B cell (primary cell): ENCODE measurements at regions not wholly inside any gene's neighbourhood (a gene's known extent, or its start where the extent isn't known, plus 50 kb on each side); places are given as distances from the start of the nearest gene placed in this dataset.

Experiments used
- ATAC-seq: fragments of 200-7000 bp; cut with Tn5 transposase; one replicate; pipeline ENCODE4 v1.10.0; 2021; ENCODE audit warnings: low read depth, mild to moderate bottlenecking, moderate number of reproducible peaks, moderate library complexity
- CTCF ChIA-PET: fragments of 350-600 bp; sonication (Branson Sonifier 250); formaldehyde crosslinking; loops from one replicate; lab custom pipeline; 2021; ENCODE audit warnings: antibody characterized with exemption, inconsistent platforms; lab: Charles Lee
- POLR2A ChIA-PET: fragments of 350-600 bp; sonication (Branson Sonifier 250); formaldehyde crosslinking; loops from one replicate; lab custom pipeline; 2021; ENCODE audit warnings: antibody characterized with exemption; lab: Charles Lee
- DNase-seq: peaks from one replicate; pipeline ENCODE4 v3.0.0; 2013
- H2AFZ ChIP-seq: 2 replicates; pipeline ENCODE4 v1.6.1; 2012; ENCODE audit warnings: mild to moderate bottlenecking, low read depth, low read length; ENCODE audit not compliant: insufficient read depth, poor library complexity, severe bottlenecking
- H3K27ac ChIP-seq, 2 donors: 1 replicate in 1 of 2; 2 replicates in 1 of 2; pipeline ENCODE4 v1.5.1; 2012 to 2013; ENCODE audit warnings: low read length in 2 of 2, mild to moderate bottlenecking in 2 of 2, moderate library complexity in 1 of 2
- H3K27me3 ChIP-seq, 4 experiments: fragments of 200-600 bp in 1 of 4; sonication (generic) in 1 of 4; replicated peaks in 1 of 4; 1 replicate in 2 of 4; 2 replicates in 2 of 4; pipeline versions ENCODE4 v1.6.1 to v1.7.0; 2013 to 2016; ENCODE audit warnings: low read length in 3 of 4, mild to moderate bottlenecking in 2 of 4, mixed read lengths in 1 of 4, moderate library complexity in 1 of 4; ENCODE audit not compliant: insufficient read depth in 4 of 4, control insufficient read depth in 3 of 4; ENCODE audit errors: control extremely low read depth in 1 of 4
- H3K36me3 ChIP-seq, 2 experiments: replicated peaks in 1 of 2; 1 replicate in 1 of 2; 2 replicates in 1 of 2; pipeline versions ENCODE4 v1.6.1 to v1.7.1; 2013; ENCODE audit warnings: low read length in 1 of 2; ENCODE audit not compliant: insufficient read depth in 2 of 2, control insufficient read depth in 1 of 2; ENCODE audit errors: control extremely low read depth in 1 of 2, extremely low read depth in 1 of 2
- H3K4me1 ChIP-seq, 2 donors: fragments of 200-600 bp in 1 of 2; sonication (generic) in 1 of 2; 1 replicate in 1 of 2; 2 replicates in 1 of 2; pipeline versions ENCODE4 v1.5.1 to v1.6.1; 2013 to 2017; ENCODE audit warnings: low read length in 2 of 2; ENCODE audit not compliant: control insufficient read depth in 2 of 2, insufficient read depth in 2 of 2
- H3K4me2 ChIP-seq: replicated peaks from 2 replicates; pipeline ENCODE3; 2012; ENCODE audit warnings: mild to moderate bottlenecking, low read depth, low read length; ENCODE audit not compliant: poor library complexity, severe bottlenecking
- H3K4me3 ChIP-seq, 5 experiments: fragments of 200-600 bp in 1 of 5; sonication (generic) in 1 of 5; 1 replicate in 3 of 5; 2 replicates in 2 of 5; pipeline versions ENCODE4 v1.5.1 to v1.7.0; 2011 to 2016; ENCODE audit warnings: low read length in 4 of 5, mild to moderate bottlenecking in 4 of 5, low read depth in 2 of 5, control low read depth in 1 of 5, moderate library complexity in 1 of 5; ENCODE audit not compliant: insufficient read depth in 1 of 5; ENCODE audit errors: control extremely low read depth in 1 of 5, extremely low read depth in 1 of 5
- H3K79me2 ChIP-seq: fragments of 200-600 bp; sonication (generic); one replicate; pipeline ENCODE4 v1.6.0; 2016; ENCODE audit warnings: low read length; ENCODE audit not compliant: control insufficient read depth, insufficient read depth
- H3K9ac ChIP-seq: fragments of 200-600 bp; sonication (generic); 2 replicates; pipeline ENCODE4 v1.6.1; 2017; ENCODE audit warnings: mild to moderate bottlenecking, low read length, moderate library complexity
- H3K9me3 ChIP-seq, 3 donors: one replicate each; pipeline versions ENCODE4 v1.6.1 to v1.7.1; 2013; ENCODE audit warnings: low read length in 2 of 3; ENCODE audit not compliant: control insufficient read depth in 2 of 3, insufficient read depth in 1 of 3; ENCODE audit errors: control extremely low read depth in 1 of 3
- H4K20me1 ChIP-seq: 2 replicates; pipeline ENCODE4 v1.6.0; 2012; ENCODE audit warnings: mild to moderate bottlenecking, low read length; ENCODE audit not compliant: insufficient read depth, control insufficient read depth, poor library complexity, severe bottlenecking
- H3K27ac Mint-ChIP-seq: one replicate; pipeline ENCODE4 v1.8.0; 2021; ENCODE audit warnings: mixed read lengths
- H3K27me3 Mint-ChIP-seq: one replicate; pipeline ENCODE4 v1.8.0; 2021; ENCODE audit warnings: mixed read lengths
- H3K4me1 Mint-ChIP-seq: one replicate; pipeline ENCODE4 v1.8.0; 2021; ENCODE audit warnings: mixed read lengths
- H3K4me3 Mint-ChIP-seq: one replicate; pipeline ENCODE4 v1.8.0; 2021; ENCODE audit warnings: mixed read lengths
- H3K9me3 Mint-ChIP-seq: one replicate; pipeline ENCODE4 v1.8.0; 2022; ENCODE audit warnings: mixed read lengths; ENCODE audit not compliant: insufficient read depth
- CTCF ChIP-seq: fragments of 200-600 bp; IDR thresholded peaks from one replicate; pipeline ENCODE4 v1.8.0; 2022; ENCODE audit warnings: antibody characterized with exemption, mild to moderate bottlenecking
- EZH2 ChIP-seq: IDR thresholded peaks from 2 replicates; pipeline ENCODE4 v1.6.1; 2012; ENCODE audit warnings: borderline replicate concordance, low read depth, mild to moderate bottlenecking, moderate library complexity, low read length; ENCODE audit not compliant: insufficient read depth, poor library complexity, severe bottlenecking
- WGBS: methylation state at CpG from one replicate; pipeline ENCODE4 v1.1.5; 2013; ENCODE audit warnings: missing lambda C conversion rate; ENCODE audit not compliant: insufficient coverage; 5-methylcytosine and 5-hydroxymethylcytosine counted together
- intact Hi-C: fragments of 100-400 bp; cut with micrococcal nuclease; formaldehyde crosslinking; loops from one replicate; pipeline ENCODE4 v1.10.0; 2022

GRCh38 chr11:87908086-87908485, 267.2 kb downstream of the RAB38 start:
- TF ChIP-seq CTCF (no peak), EZH2 (no peak)
- H3K4me1 ChIP-seq, result no peaks in the 10 kb centered on the region
- no peak overlapping the region for H3K9ac ChIP-seq
- no peak overlapping the region for H2AFZ ChIP-seq
- no peak overlapping the region for H3K4me2 ChIP-seq
- H3K9me3 ChIP-seq, result no peaks in the 10 kb centered on the region
- no peak for DNase-seq
- H3K36me3 ChIP-seq, result no peaks in the 10 kb centered on the region
- POLR2A ChIA-PET, result no interaction called here
- Mint-ChIP-seq H3K27me3 (no peaks in the 10 kb centered on the region), H3K4me1 (no peaks in the 10 kb centered on the region), H3K4me3 (no peak overlapping the region), H3K9me3 (no peaks in the 10 kb centered on the region), H3K27ac (no peak overlapping the region)
- intact Hi-C loops, result no loop called here
- no CpG with 5 or more reads among the region's 1 CpG for WGBS
- H3K27ac ChIP-seq, result no peak overlapping the region
- no peak overlapping the region for H3K4me3 ChIP-seq
- ATAC-seq, result no peak
- CTCF ChIA-PET, result no interaction called here
- no peaks in the 10 kb centered on the region for H3K27me3 ChIP-seq
- no peaks in the 10 kb centered on the region for H3K79me2 ChIP-seq
- H4K20me1 ChIP-seq, result no peaks in the 10 kb centered on the region

GRCh38 chr11:87903345-87903744, 271.9 kb downstream of the RAB38 start:
- TF ChIP-seq CTCF (no peak), EZH2 (no peak)
- Histone ChIP-seq H2AFZ (no peak overlapping the region), H3K27ac (no peak overlapping the region), H3K4me1 (no peaks in the 10 kb centered on the region), H4K20me1 (no peaks in the 10 kb centered on the region), H3K79me2 (no peaks in the 10 kb centered on the region), H3K36me3 (no peaks in the 10 kb centered on the region), H3K9ac (no peak overlapping the region), H3K9me3 (no peaks in the 10 kb centered on the region), H3K4me2 (no peak overlapping the region), H3K4me3 (no peak overlapping the region), H3K27me3 (no peaks in the 10 kb centered on the region)
- WGBS, result no CpG with 5 or more reads among the region's 3 CpGs
- Mint-ChIP-seq H3K4me1 (no peaks in the 10 kb centered on the region), H3K9me3 (no peaks in the 10 kb centered on the region), H3K4me3 (no peak overlapping the region), H3K27ac (no peak overlapping the region), H3K27me3 (no peaks in the 10 kb centered on the region)
- ATAC-seq (no peak), DNase-seq (no peak)
- CTCF ChIA-PET, result no interaction called here
- POLR2A ChIA-PET, result no interaction called here
- intact Hi-C loops, result no loop called here
